Stomach (tissue), 4 donors: ENCODE measurements at regions not wholly inside any gene's neighbourhood (a gene's known extent, or its start where the extent isn't known, plus 50 kb on each side); places are given as distances from the start of the nearest gene placed in this dataset.

Experiments used
- EP300 ChIP-seq: sonication (generic); formaldehyde crosslinking; IDR thresholded peaks from one replicate; pipeline ENCODE4 v1.6.1; 2017; ENCODE audit warnings: antibody characterized with exemption
- TF ChIP-seq, protein P1 (sequence below), 7 experiments: fragments of 450-650 bp in 4 of 7; fragments of 200-600 bp in 3 of 7; sonication (generic) in 3 of 7; IDR thresholded peaks; one replicate each; pipeline ENCODE4 v1.5.1; 2016 to 2019; ENCODE audit warnings: antibody characterized with exemption in 7 of 7, control low read depth in 2 of 7, mild to moderate bottlenecking in 1 of 7

DNA sequence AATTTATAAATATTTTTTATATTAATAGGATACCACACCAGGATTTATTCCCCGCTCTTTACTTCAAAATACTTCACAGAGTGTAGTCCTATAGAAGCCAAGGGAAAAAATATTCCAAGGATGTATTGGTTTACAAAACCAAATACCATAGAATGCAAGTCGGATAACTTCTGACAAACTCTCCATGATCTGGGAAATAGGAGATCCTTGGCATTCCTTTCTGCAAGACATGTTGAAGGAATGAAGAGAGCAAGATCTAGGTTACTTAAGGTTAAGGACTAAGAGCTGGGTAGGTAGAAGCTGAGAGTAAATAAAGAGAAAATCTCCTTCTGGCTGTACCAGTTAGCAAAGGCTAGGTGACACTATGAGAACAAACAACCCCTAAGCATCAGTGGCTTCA is 141.2 kb downstream of the LRATD1 start:
- TF ChIP-seq, protein P1, sequence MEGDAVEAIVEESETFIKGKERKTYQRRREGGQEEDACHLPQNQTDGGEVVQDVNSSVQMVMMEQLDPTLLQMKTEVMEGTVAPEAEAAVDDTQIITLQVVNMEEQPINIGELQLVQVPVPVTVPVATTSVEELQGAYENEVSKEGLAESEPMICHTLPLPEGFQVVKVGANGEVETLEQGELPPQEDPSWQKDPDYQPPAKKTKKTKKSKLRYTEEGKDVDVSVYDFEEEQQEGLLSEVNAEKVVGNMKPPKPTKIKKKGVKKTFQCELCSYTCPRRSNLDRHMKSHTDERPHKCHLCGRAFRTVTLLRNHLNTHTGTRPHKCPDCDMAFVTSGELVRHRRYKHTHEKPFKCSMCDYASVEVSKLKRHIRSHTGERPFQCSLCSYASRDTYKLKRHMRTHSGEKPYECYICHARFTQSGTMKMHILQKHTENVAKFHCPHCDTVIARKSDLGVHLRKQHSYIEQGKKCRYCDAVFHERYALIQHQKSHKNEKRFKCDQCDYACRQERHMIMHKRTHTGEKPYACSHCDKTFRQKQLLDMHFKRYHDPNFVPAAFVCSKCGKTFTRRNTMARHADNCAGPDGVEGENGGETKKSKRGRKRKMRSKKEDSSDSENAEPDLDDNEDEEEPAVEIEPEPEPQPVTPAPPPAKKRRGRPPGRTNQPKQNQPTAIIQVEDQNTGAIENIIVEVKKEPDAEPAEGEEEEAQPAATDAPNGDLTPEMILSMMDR (IDR thresholded peaks at IDR 0.05), result no peak
- no peak for TF ChIP-seq EP300
